ENCODE measurements at regions not wholly inside any gene's neighbourhood (a gene's known extent, or its start where the extent isn't known, plus 50 kb on each side); places are given as distances from the start of the nearest gene placed in this dataset.

DNA sequence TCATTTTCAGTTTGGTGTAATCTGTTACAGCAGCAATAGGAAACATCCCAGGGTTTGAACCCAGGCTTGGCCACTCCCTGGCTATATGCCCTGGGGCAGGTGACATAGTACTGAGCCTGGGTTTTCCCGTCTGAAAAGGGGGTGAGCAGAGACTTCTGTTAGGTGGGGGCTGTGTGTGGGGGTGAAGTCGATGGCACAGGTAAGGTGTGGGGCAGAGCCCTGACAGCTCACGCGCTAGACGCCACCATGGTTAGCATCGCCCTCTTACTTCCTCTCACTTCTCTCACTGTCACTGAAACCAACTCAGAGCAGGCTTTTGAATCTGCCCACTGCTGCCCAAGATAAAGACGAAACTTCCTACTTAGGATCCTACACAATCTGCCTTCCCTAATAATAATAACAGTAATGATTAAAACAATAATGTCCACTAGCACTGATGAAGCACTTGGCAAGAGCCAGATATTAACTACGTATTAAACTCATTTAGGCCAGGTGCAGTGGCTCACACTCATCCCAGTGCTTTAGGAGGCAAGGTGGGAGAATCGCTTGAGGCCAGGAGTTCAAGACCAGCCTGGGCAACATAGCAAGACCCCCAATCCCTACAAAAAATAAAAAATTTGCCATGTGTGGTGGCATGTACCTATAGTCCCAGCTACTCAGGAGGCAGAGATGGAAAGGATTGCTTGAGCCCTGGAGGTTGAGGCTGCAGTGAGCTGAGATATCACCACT lies 117.9 kb upstream of the PTPN1 start:
- no peak for DNase-seq (ENCODE audit: low read depth)

GRCh38 chr20:50393242-50393641 lies 116.9 kb upstream of the PTPN1 start:
- DNase-seq (ENCODE audit: low read depth) = no peak

DNA sequence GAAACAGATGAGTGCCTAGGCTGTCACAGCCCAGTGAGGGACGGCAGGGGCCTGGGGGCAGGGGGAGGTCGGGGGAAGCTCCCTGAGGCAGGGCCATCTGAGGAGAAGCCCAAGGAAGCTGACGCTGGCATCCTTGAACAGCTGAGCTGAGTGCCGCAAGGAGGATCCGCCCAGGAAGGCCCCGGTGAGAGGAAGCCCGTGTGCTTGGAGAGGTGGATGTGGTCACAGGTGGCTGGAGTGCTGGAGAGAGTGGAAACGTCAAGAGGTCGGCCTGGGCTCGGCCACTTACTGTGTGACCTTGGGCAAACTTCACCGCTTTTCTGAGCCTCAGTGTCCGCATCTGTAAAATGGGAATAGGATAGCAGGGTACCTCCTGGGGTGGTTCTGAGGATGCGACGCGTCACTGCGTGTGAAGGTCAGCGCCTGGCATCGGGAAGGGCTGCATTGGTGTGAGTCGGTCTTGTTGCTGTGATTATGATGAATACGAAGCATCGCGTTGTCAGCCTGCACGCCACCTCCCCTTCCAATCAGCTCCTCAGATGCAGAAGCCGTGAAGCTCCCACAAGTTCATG lies 116.1 kb upstream of the PTPN1 start:
- DNase-seq (ENCODE audit: low read depth) = no peak

- DNase-seq (ENCODE audit: low read depth) = no peak
These were observed 115.6 kb upstream of the PTPN1 start for GRCh38 chr20:50394569-50394968.

- peak; percentile 89 for DNase-seq (ENCODE audit: low read depth)
These were observed 114.9 kb upstream of the PTPN1 start for GRCh38 chr20:50395251-50395729.

DNA sequence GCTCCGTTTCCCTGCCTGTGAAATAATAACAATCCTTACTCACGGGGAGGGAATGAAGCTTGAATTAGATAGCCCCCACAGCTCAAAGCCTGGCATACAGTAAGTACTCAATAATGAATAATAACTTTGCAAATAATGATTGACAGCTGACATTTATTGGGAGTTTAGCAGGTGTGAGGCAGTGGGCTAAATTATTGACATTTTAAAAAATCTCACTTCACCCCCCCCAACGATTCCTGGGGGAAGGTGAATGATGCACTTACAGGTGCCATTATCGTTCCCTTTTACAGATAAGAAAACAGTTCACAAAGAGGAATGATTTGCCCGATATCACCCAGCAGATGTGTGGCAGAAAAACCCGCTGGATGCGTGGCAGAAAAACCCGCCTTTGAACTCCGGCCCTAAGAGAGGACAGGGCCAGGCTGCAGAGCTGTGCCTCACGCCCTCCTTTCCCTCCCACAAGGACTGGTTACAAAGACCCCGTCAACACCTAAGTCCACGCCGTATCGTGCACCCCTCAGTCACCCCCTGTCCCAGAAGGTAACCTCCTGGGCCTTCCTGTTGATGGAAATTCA lies 114.2 kb upstream of the PTPN1 start:
- DNase-seq (ENCODE audit: low read depth) = no peak

GRCh38 chr20:50396623-50397022 lies 113.6 kb upstream of the PTPN1 start:
- DNase-seq (ENCODE audit: low read depth) = no peak

DNA sequence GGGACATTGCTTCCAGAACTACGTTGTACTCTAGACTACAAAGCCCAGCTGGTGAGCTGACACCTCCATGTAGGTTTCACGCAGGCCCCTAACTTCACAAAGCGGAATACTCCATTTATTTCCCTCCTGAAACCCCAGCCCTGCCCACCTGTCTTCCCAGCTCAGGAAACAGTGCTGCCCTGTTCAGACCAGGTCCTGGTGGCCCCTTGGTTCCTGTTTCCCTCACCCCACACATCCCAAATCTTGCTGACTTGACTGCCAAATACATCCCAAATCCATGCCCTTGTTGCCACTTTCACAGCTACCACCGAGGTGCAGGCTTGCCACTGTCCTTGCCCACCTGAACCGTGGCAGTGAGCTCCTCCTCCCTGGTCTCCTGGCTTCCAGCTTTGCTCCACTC lies 113.1 kb upstream of the PTPN1 start:
- DNase-seq (ENCODE audit: low read depth) = no peak

DNA sequence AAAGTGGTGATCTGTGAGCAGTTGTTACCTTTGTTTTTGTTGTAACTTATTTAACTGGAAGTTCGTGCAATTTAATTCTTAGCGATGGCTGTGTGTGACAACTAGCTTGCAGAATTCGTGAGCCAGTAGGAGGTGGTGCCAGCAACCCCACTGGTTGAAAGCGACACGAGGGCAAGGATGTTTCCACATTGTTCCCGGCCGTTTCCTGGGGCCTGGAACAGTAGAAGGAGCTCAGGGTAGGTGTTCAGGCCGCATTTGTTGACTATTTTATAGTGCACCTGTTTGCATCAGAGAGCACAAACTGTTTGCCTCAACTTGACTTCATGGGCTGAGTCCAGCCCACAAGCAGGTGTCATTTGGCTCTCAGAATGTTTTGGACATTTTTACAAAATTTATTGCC lies 112.1 kb upstream of the PTPN1 start:
- no peak for DNase-seq (ENCODE audit: low read depth)

DNA sequence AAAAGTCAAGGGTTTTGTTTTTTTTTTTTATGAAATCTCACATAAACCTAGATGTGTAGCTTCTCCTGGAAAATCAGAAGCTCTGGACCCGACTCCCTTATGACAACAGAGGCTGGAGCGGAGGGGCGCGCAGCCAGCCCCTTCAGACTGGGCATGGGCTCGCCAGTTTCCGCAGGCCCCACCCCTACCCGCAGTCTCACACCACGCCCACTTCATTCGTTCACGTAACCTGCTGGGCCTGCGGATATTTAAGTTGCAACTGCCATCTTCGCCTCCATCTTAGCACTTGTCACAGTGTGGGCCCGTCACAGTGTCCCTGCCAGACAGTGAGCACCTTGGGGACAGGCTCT lies 111.7 kb upstream of the PTPN1 start:
- DNase-seq (ENCODE audit: low read depth) = no peak

DNA sequence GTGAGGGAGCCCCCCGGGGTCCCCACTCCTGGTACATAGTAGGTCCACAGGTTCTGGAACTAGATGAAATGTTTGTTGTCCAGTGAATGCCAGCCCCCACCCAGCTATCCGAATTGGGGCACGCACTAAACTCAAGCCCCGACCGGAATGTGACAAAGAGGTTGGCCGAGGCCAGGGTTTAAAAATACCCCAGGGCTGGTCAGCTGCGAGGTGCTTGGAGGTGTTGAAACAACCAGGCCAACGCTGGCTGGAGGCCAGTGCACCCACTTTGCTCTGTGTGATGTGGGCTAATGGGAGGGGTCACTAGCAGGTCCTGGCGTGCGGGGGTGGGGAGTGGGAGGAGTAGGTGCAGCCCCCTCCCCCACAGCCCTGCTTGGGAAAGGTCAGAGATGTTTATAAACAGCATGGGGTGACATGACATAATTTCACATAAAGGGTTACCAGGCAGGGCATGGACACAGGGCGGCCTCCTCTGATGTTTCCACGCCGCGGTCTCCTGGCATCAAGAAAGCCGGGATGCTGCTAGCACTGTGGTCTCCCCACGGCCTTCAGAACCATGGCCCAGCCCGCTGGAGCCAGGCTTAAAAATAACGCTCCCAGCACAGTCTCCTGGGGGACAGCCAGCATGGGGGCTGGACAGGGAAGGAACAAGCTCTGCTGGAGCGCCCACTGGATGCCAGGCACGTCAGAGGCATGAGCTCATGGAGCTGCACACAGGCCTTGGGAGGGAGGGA lies 111.2 kb upstream of the PTPN1 start:
- DNase-seq (ENCODE audit: low read depth) = peak; percentile 53

- DNase-seq (ENCODE audit: low read depth) = no peak
These were observed 110.6 kb upstream of the PTPN1 start for GRCh38 chr20:50399555-50399916.

DNA sequence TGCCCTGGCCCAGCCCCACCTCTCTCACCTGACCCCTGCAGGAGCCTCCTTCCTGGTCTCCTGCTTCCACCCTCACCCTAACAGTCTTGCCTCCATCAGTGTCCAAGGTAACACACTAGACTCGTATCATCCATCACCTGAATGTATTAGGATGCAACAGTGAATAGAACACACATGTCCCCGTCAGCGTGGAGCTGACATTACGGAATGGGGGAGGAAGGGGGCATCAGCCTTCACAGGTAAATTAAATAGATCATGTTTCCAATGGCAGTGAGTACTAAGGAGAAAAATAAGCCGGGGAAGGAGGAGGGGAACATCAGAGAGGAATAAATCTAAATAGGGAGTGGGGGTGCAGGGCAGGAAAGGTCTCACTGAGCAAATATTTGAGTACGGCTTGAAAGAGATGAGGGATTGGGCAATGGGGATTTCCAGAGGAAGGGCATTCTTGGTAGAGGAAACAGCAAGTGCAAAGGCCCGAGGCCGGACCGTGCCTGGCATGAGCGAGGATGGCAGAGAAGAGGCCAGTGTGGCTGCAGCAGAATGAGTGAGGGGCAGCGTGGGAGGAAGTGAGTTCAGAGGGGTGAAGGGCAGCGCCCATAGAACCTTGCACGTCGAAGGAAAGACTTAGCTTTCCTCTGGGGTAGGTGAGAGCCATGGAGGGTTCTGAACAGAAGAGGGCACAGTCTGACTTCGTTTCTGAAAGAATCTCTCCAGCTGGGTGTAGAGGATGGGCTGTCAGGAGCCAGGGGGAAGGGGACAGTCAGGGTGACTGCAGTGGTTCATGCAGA lies 110.1 kb upstream of the PTPN1 start:
- DNase-seq (ENCODE audit: low read depth) = peak; percentile 18

GRCh38 chr20:50400705-50401586 lies 109.2 kb upstream of the PTPN1 start:
- no peak for DNase-seq (ENCODE audit: low read depth)

- DNase-seq (ENCODE audit: low read depth) = no peak
These were observed 108.4 kb upstream of the PTPN1 start for GRCh38 chr20:50401587-50402418.

- no peak for DNase-seq (ENCODE audit: low read depth)
These were observed 106.4 kb upstream of the PTPN1 start for GRCh38 chr20:50403565-50404418.

DNA sequence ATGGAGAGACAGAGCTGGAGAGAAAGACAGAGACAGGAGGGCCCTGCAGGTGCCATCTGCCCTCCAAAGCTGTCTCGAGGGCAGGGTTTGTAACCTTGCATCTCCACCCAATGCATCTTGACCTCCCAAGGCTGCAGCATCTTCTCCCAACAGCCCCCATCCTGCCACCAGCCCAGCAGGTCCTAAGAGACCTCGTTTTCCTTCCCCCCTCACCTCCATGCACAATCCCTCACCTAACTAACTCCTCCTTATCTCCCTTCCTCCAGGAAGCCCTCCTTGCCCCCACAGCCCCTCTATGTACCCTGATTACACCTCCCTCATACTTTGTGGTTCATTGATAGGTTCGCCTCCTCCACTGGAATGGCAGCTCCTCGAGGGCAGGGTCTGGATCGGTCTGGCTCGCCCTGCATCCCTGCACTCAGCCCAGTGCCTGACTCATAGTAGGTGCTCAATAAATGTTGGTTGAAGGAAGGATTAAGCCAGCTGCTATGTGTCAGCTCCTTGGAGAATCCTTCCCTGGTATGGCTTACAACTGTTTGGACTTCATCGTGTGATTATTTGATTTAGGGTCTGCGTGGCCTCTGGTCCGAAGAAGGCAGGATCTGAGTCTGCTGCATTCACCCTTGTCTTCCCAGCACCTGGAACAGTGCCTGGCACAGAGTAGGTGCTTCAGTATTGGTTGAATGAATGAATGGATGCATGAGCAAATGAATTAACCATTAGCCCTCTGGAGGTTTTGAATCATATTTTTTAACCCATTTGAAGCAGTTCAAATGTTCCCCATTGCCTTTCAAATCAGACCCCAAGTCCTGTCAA lies 105.6 kb upstream of the PTPN1 start:
- no peak for DNase-seq (ENCODE audit: low read depth)

DNA sequence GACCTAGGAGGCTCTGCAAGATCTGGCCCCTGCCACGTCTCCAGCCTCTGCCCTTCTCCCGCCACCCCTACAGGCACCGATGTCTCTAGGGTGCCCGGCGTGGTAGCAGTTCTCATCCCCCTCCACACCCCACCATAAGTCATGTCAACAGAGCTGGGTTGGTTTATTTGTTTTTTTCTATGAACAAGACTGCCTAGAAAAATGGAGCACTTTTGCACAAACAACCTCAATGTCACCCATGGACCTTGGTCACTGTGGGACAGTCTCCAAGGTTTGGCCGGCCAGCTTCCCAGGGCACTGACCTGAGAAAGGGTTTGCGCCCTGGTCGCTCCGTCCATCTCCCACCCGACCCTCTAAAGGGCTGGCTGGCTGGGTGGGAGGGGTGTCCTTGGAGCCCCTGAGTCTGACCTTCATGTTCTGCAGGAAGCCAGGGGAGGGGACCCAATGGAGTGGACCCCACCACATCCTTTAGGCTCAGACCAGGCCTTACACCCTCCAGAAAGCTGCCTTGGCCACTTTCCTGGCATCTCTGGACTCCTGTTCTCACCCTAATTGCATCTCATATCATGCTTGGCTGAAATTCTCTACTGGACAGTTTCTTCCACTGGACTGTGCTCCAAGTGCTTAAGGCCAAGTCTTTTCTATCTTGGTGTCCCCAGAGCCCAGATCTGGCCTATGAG lies 104.8 kb upstream of the PTPN1 start:
- no peak for DNase-seq (ENCODE audit: low read depth)
